ENCODE measurements at regions not wholly inside any gene's neighbourhood (a gene's known extent, or its start where the extent isn't known, plus 50 kb on each side); places are given as distances from the start of the nearest gene placed in this dataset.
A peak's percentile ranks its signal among the peaks of the same experiment; 100 is the strongest.
"Not testable (repeated sequence)": the region's sequence is repeated elsewhere in the genome, so short reads cannot be mapped to it uniquely, and the experiment has no call there.

- DNase-seq (ENCODE audit: low spot score) = no peak
Measured at GRCh38 chr9:104326912-104327311, 177.2 kb upstream of the OR13F1 start.

- no peak for DNase-seq (ENCODE audit: low spot score)
Measured at GRCh38 chr9:104329245-104329644, 174.8 kb upstream of the OR13F1 start.

- DNase-seq (ENCODE audit: low spot score) = no peak
Measured at GRCh38 chr9:104330841-104331240, 173.2 kb upstream of the OR13F1 start.

- no peak for DNase-seq (ENCODE audit: low spot score)
Measured at GRCh38 chr9:104334549-104334948, 169.5 kb upstream of the OR13F1 start.

GRCh38 chr9:104339692-104340091 is 164.4 kb upstream of the OR13F1 start:
- DNase-seq (ENCODE audit: low spot score) = no peak

GRCh38 chr9:104342552-104342951 is 161.5 kb upstream of the OR13F1 start:
- DNase-seq (ENCODE audit: low spot score) = no peak

- no peak for DNase-seq (ENCODE audit: low spot score)
Measured at GRCh38 chr9:104345061-104345460, 159.0 kb upstream of the OR13F1 start.

GRCh38 chr9:104350541-104350940 is 153.5 kb upstream of the OR13F1 start:
- no peak for DNase-seq (ENCODE audit: low spot score)

GRCh38 chr9:104351726-104352125 is 152.3 kb upstream of the OR13F1 start:
- DNase-seq (ENCODE audit: low spot score) = no peak

- no peak for DNase-seq (ENCODE audit: low spot score)
Measured at GRCh38 chr9:104361207-104361606, 142.9 kb upstream of the OR13F1 start.

GRCh38 chr9:104362912-104363472 is 141.1 kb upstream of the OR13F1 start:
- DNase-seq (ENCODE audit: low spot score) = no peak

GRCh38 chr9:104367507-104367906 is 136.6 kb upstream of the OR13F1 start:
- no peak for DNase-seq (ENCODE audit: low spot score)

- not testable (repeated sequence) for DNase-seq (ENCODE audit: low spot score)
Measured at GRCh38 chr9:104368318-104368717, 135.7 kb upstream of the OR13F1 start.

GRCh38 chr9:104374711-104375110 is 129.4 kb upstream of the OR13F1 start:
- DNase-seq (ENCODE audit: low spot score) = no peak

- no peak for DNase-seq (ENCODE audit: low spot score)
Measured at GRCh38 chr9:104386013-104386412, 118.0 kb upstream of the OR13F1 start.

GRCh38 chr9:104386425-104387069 is 117.5 kb upstream of the OR13F1 start:
- peak; percentile 9 for DNase-seq (ENCODE audit: low spot score)

- DNase-seq (ENCODE audit: low spot score) = no peak
Measured at GRCh38 chr9:104388071-104388470, 116.0 kb upstream of the OR13F1 start.

GRCh38 chr9:104389341-104389740 is 114.7 kb upstream of the OR13F1 start:
- no peak for DNase-seq (ENCODE audit: low spot score)

GRCh38 chr9:104394901-104395300 is 109.2 kb upstream of the OR13F1 start:
- not testable (repeated sequence) for DNase-seq (ENCODE audit: low spot score)

- no peak for DNase-seq (ENCODE audit: low spot score)
Measured at GRCh38 chr9:104412238-104412637, 91.8 kb upstream of the OR13F1 start.

GRCh38 chr9:104416470-104416869 is 87.6 kb upstream of the OR13F1 start:
- DNase-seq (ENCODE audit: low spot score) = no peak

GRCh38 chr9:104417296-104417695 is 86.8 kb upstream of the OR13F1 start:
- no peak for DNase-seq (ENCODE audit: low spot score)

- DNase-seq (ENCODE audit: low spot score) = no peak
Measured at GRCh38 chr9:104429031-104429546, 75.0 kb upstream of the OR13F1 start.

GRCh38 chr9:104435059-104435458 is 69.0 kb upstream of the OR13F1 start:
- DNase-seq (ENCODE audit: low spot score) = no peak
